A549 (cell line): ENCODE measurements at regions not wholly inside any gene's neighbourhood (a gene's known extent, or its start where the extent isn't known, plus 50 kb on each side); places are given as distances from the start of the nearest gene placed in this dataset.

Experiments used
- ATAC-seq, 2 experiments: fragments of 200-7000 bp in 1 of 2; fragments of >200 bp in 1 of 2; cut with Nextera tagmentation in 1 of 2; cut with Tn5 transposase in 1 of 2; 3 replicates each; pipeline versions ENCODE4 v1.8.0 to v1.9.1; 2018 to 2020; ENCODE audit warnings: mild to moderate bottlenecking in 1 of 2, moderate library complexity in 1 of 2
- CTCF ChIA-PET: fragments of 300-600 bp; sonication (Branson Sonifier 250); formaldehyde crosslinking; extraction: SDS; loops from one replicate; lab custom pipeline; 2021; ENCODE audit warnings: antibody characterized with exemption, inconsistent platforms; lab: Yijun Ruan, JAX
- POLR2A ChIA-PET: fragments of 350-600 bp; formaldehyde crosslinking; extraction: SDS; loops from one replicate; lab custom pipeline; 2021; ENCODE audit warnings: antibody characterized with exemption, inconsistent platforms; lab: Yijun Ruan, JAX
- DNase-seq, 2 experiments: peaks; one replicate each; pipeline versions ENCODE4 v3.0.0 to v3.0.0-alpha.2; 2011 to 2016; ENCODE audit warnings: low read depth in 1 of 2, low spot score in 1 of 2
- FAIRE-seq: peaks from 2 replicates; lab custom pipeline; 2011; peaks lifted over from hg19 to GRCh38; lab: Jason Lieb, UNC
- H3K27ac ChIP-seq, 2 experiments: fragments of >200 bp; sonication (Bioruptor Twin); formaldehyde crosslinking; 3 replicates each; pipeline ENCODE4 v1.5.1; 2016 to 2017
- H3K4me1 ChIP-seq: fragments of >200 bp; sonication (Bioruptor Twin); formaldehyde crosslinking; 3 replicates; pipeline ENCODE4 v1.6.1; 2016
- H3K4me2 ChIP-seq: fragments of >200 bp; sonication (Bioruptor Twin); formaldehyde crosslinking; 3 replicates; pipeline ENCODE4 v1.6.1; 2016
- H3K4me3 ChIP-seq: fragments of >200 bp; sonication (Bioruptor Twin); formaldehyde crosslinking; 3 replicates; pipeline ENCODE4 v1.5.1; 2016
- H3K9me3 ChIP-seq: fragments of >200 bp; sonication (Bioruptor Twin); formaldehyde crosslinking; 3 replicates; pipeline ENCODE4 v1.6.1; 2016
- BHLHE40 ChIP-seq: IDR thresholded peaks from 2 replicates; pipeline ENCODE4 v1.6.1; 2012; ENCODE audit warnings: low read depth, low read length, inconsistent platforms
- CHD4 ChIP-seq: fragments of 200-600 bp; sonication (generic); IDR thresholded peaks from 2 replicates; pipeline ENCODE4 v1.6.1; 2016; ENCODE audit warnings: antibody characterized with exemption, mild to moderate bottlenecking, borderline replicate concordance
- E2F6 ChIP-seq: IDR thresholded peaks from 2 replicates; pipeline ENCODE4 v1.6.1; 2012; ENCODE audit warnings: low read depth, borderline replicate concordance
- EHMT2 ChIP-seq: fragments of 200-600 bp; sonication (generic); IDR thresholded peaks from 2 replicates; pipeline ENCODE4 v1.6.1; 2016; ENCODE audit warnings: antibody characterized with exemption, low read depth, mild to moderate bottlenecking, moderate library complexity
- EP300 ChIP-seq, 2 experiments: fragments of >200 bp; sonication (Bioruptor Twin); formaldehyde crosslinking; IDR thresholded peaks; 2 replicates in 1 of 2; 3 replicates in 1 of 2; pipeline ENCODE4 v1.6.1; 2016 to 2017
- ESRRA ChIP-seq: fragments of 150-350 bp; IDR thresholded peaks from 2 replicates; pipeline ENCODE4 v1.6.1; 2014; ENCODE audit warnings: mild to moderate bottlenecking, low read length, borderline replicate concordance
- FOSB ChIP-seq: fragments of 250-450 bp; sonication (Bioruptor Pico); IDR thresholded peaks from 2 replicates; pipeline ENCODE4 v1.5.0; 2020; ENCODE audit warnings: mild to moderate bottlenecking, moderate library complexity
- FOSL2 ChIP-seq, 2 experiments: fragments of 450-650 bp in 1 of 2; fragments of >200 bp in 1 of 2; sonication (Bioruptor Twin) in 1 of 2; formaldehyde crosslinking; IDR thresholded peaks; 2 replicates each; pipeline versions ENCODE4 v1.5.0 to v1.6.1; 2016 to 2020; ENCODE audit warnings: mild to moderate bottlenecking in 1 of 2, moderate library complexity in 1 of 2
- FOXS1 ChIP-seq: fragments of 250-450 bp; sonication (Bioruptor Pico); IDR thresholded peaks from 2 replicates; pipeline ENCODE4 v1.5.0; 2020; ENCODE audit warnings: mild to moderate bottlenecking, moderate library complexity
- HDAC2 ChIP-seq: fragments of 200-600 bp; sonication (generic); IDR thresholded peaks from 2 replicates; pipeline ENCODE4 v1.6.1; 2016
- HMGXB4 ChIP-seq: fragments of 250-450 bp; sonication (Bioruptor Pico); IDR thresholded peaks from 2 replicates; pipeline ENCODE4 v1.5.0; 2021; ENCODE audit warnings: mild to moderate bottlenecking, moderate library complexity, borderline replicate concordance
- JUNB ChIP-seq: fragments of >200 bp; sonication (Bioruptor Twin); formaldehyde crosslinking; IDR thresholded peaks from 2 replicates; pipeline ENCODE4 v1.6.1; 2016
- MAZ ChIP-seq: fragments of 150-350 bp; IDR thresholded peaks from 2 replicates; pipeline ENCODE4 v1.6.1; 2014; ENCODE audit warnings: antibody characterized with exemption, low read depth, low read length, borderline replicate concordance
- NFE2L2 ChIP-seq: fragments of 150-350 bp; conservative IDR thresholded peaks from 2 replicates; pipeline ENCODE4 v1.6.1; 2014; ENCODE audit warnings: low read length
- NPAS2 ChIP-seq: fragments of 250-450 bp; sonication (Bioruptor Pico); IDR thresholded peaks from 2 replicates; pipeline ENCODE4 v1.8.0; 2022; ENCODE audit warnings: mild to moderate bottlenecking, moderate library complexity, borderline replicate concordance
- PBX3 ChIP-seq: IDR thresholded peaks from 2 replicates; pipeline ENCODE4 v1.6.1; 2012
- POLR2A ChIP-seq: IDR thresholded peaks from 2 replicates; pipeline ENCODE4 v1.6.1; 2012; ENCODE audit warnings: mild to moderate bottlenecking, low read length
- RAD21 ChIP-seq, 2 experiments: fragments of >200 bp in 1 of 2; sonication (Bioruptor Twin) in 1 of 2; formaldehyde crosslinking in 1 of 2; IDR thresholded peaks in 1 of 2; conservative IDR thresholded peaks in 1 of 2; 2 replicates in 1 of 2; 3 replicates in 1 of 2; pipeline ENCODE4 v1.6.1; 2012 to 2018; ENCODE audit warnings: inconsistent platforms in 1 of 2
- RARB ChIP-seq: fragments of 250-450 bp; sonication (Bioruptor Pico); IDR thresholded peaks from 2 replicates; pipeline ENCODE4 v1.8.0; 2021; ENCODE audit warnings: mild to moderate bottlenecking, moderate library complexity
- RFX5 ChIP-seq: fragments of 450-650 bp; IDR thresholded peaks from 2 replicates; pipeline ENCODE4 v1.7.1; 2014; ENCODE audit warnings: antibody characterized with exemption, mild to moderate bottlenecking, moderate library complexity
- RNF2 ChIP-seq: fragments of 200-600 bp; sonication (generic); IDR thresholded peaks from 2 replicates; pipeline ENCODE4 v1.6.1; 2016; ENCODE audit warnings: low read depth, mild to moderate bottlenecking, antibody characterized with exemption, moderate library complexity, borderline replicate concordance
- SMC3 ChIP-seq: fragments of >200 bp; sonication (Bioruptor Twin); formaldehyde crosslinking; IDR thresholded peaks from 3 replicates; pipeline ENCODE4 v1.6.1; 2018; ENCODE audit warnings: inconsistent platforms
- TFCP2L1 ChIP-seq: fragments of 250-450 bp; sonication (Bioruptor Pico); IDR thresholded peaks from 2 replicates; pipeline ENCODE4 v1.5.0; 2021; ENCODE audit warnings: mild to moderate bottlenecking
- ZC3H11A ChIP-seq: fragments of 450-650 bp; IDR thresholded peaks from 2 replicates; pipeline ENCODE4 v1.6.1; 2014; ENCODE audit warnings: antibody characterized with exemption, mild to moderate bottlenecking
- WGBS: methylation state at CpG from one replicate; pipeline ENCODE4 v1.1.6; 2017; ENCODE audit errors: missing lambda C conversion rate; 5-methylcytosine and 5-hydroxymethylcytosine counted together

- DNase-seq (no peak), FAIRE-seq (no peak), ATAC-seq (no peak)
- no peak overlapping the region for H3K4me2 ChIP-seq
- H3K4me1 ChIP-seq: no peaks in the 10 kb centered on the region
- TF ChIP-seq RARB (CRISPR knock-in tag) (no peak), CHD4 (no peak), HMGXB4 (CRISPR knock-in tag) (no peak), E2F6 (no peak), NPAS2 (CRISPR knock-in tag) (no peak), SMC3 (no peak), JUNB (no peak), PBX3 (no peak), RNF2 (no peak), EHMT2 (no peak), RFX5 (no peak), TFCP2L1 (CRISPR knock-in tag) (no peak), EP300 (IDR thresholded peaks at IDR 0.05) (no peak)
- ChIA-PET CTCF (no interaction called here), POLR2A (no interaction called here)
- no peaks in the 10 kb centered on the region for H3K9me3 ChIP-seq
- 2% methylated on average over 4 of the region's 4 CpGs for WGBS
- H3K27ac ChIP-seq: no peak overlapping the region
- H3K4me3 ChIP-seq: no peak overlapping the region
Measured at GRCh38 chr1:76705560-76705959, 161.7 kb upstream of the ST6GALNAC5 start.

- Histone ChIP-seq H3K27ac (no peak overlapping the region), H3K4me3 (no peak overlapping the region), H3K9me3 (no peaks in the 10 kb centered on the region), H3K4me1 (no peaks in the 10 kb centered on the region), H3K4me2 (no peak overlapping the region)
- CTCF ChIA-PET: no interaction called here
- 24% methylated on average over 2 of the region's 2 CpGs for WGBS
- POLR2A ChIA-PET: no interaction called here
- TF ChIP-seq FOSL2 (IDR thresholded peaks at IDR 0.05): no peak
- peak; percentile 37; the same call in 1 of the 2 replicates for TF ChIP-seq FOSL2 (CRISPR knock-in tag; IDR thresholded peaks at IDR 0.05)
- TF ChIP-seq FOXS1 (CRISPR knock-in tag): no peak
- no peak for DNase-seq
- no peak for ATAC-seq
- FAIRE-seq: no peak
Measured at GRCh38 chr1:76713535-76713934, 153.7 kb upstream of the ST6GALNAC5 start.

GRCh38 chr1:76715474-76715873 is 151.8 kb upstream of the ST6GALNAC5 start:
- WGBS: 43% methylated on average over 1 of the region's 1 CpG
- ATAC-seq: no peak
- no peak overlapping the region for H3K4me3 ChIP-seq
- no peaks in the 10 kb centered on the region for H3K4me1 ChIP-seq
- H3K27ac ChIP-seq: no peak overlapping the region
- ChIA-PET CTCF (no interaction called here), POLR2A (no interaction called here)
- TF ChIP-seq NFE2L2: no peak
- no peak for TF ChIP-seq ESRRA
- TF ChIP-seq POLR2A: no peak
- no peak for TF ChIP-seq HDAC2
- TF ChIP-seq FOSL2 (IDR thresholded peaks at IDR 0.05): no peak
- TF ChIP-seq FOSL2 (CRISPR knock-in tag; IDR thresholded peaks at IDR 0.05): no peak
- H3K9me3 ChIP-seq: no peaks in the 10 kb centered on the region
- H3K4me2 ChIP-seq: no peak overlapping the region
- no peak for FAIRE-seq
- no peak for DNase-seq

GRCh38 chr1:76723949-76724348 is 143.3 kb upstream of the ST6GALNAC5 start:
- TF ChIP-seq FOSB (CRISPR knock-in tag) (no peak), ZC3H11A (no peak), RAD21 (conservative IDR thresholded peaks at IDR 0.05 in 1 of 2, IDR thresholded peaks at IDR 0.05 in 1 of 2) (no peak), RNF2 (no peak), SMC3 (no peak), HMGXB4 (CRISPR knock-in tag) (no peak), BHLHE40 (no peak), EHMT2 (no peak), MAZ (no peak), NPAS2 (CRISPR knock-in tag) (no peak), RARB (CRISPR knock-in tag) (no peak)
- no peak overlapping the region for H3K4me3 ChIP-seq
- DNase-seq (no peak), FAIRE-seq (no peak), ATAC-seq (no peak)
- no peaks in the 10 kb centered on the region for H3K9me3 ChIP-seq
- ChIA-PET CTCF (no interaction called here), POLR2A (no interaction called here)
- H3K4me2 ChIP-seq: no peak overlapping the region
- H3K27ac ChIP-seq: no peak overlapping the region
- H3K4me1 ChIP-seq: no peaks in the 10 kb centered on the region
